IMR-90 (cell line): ENCODE measurements at regions not wholly inside any gene's neighbourhood (a gene's known extent, or its start where the extent isn't known, plus 50 kb on each side); places are given as distances from the start of the nearest gene placed in this dataset.

Source experiments
- ATAC-seq: fragments of 200-7000 bp; cut with Tn5 transposase; 2 replicates; pipeline ENCODE4 v1.9.1; 2020; ENCODE audit warnings: low read depth, mild to moderate bottlenecking, moderate library complexity
- BruUV-seq: library from RNA; stranded (reverse); fragments of 400-500 nt; replicated peaks from 2 replicates; lab custom pipeline; 2021; lab: Mats Ljungman, UMichigan
- CTCF ChIA-PET: fragments of 300-600 bp; formaldehyde crosslinking; extraction: SDS; loops from one replicate; lab custom pipeline; 2021; ENCODE audit warnings: antibody characterized with exemption; lab: Yijun Ruan, JAX
- POLR2A ChIA-PET: fragments of 300-600 bp; sonication (Branson Sonifier 250); formaldehyde crosslinking; loops from one replicate; lab custom pipeline; 2022; ENCODE audit warnings: antibody characterized with exemption; ENCODE audit not compliant: unreplicated experiment; lab: Charles Lee
- DNase-seq: peaks from one replicate; pipeline ENCODE4 v3.0.0; 2013
- H2AFZ ChIP-seq: replicated peaks from 2 replicates; pipeline ENCODE3; 2013; ENCODE audit warnings: low read length, mild to moderate bottlenecking; ENCODE audit not compliant: poor library complexity
- H2AK5ac ChIP-seq: 2 replicates; pipeline ENCODE4 v1.6.1; 2013; ENCODE audit warnings: low read depth, low read length, inconsistent platforms
- H2AK9ac ChIP-seq: replicated peaks from 2 replicates; pipeline ENCODE3; 2013; ENCODE audit warnings: mild to moderate bottlenecking, low read depth, low read length, moderate library complexity; ENCODE audit not compliant: poor library complexity
- H2BK120ac ChIP-seq: 2 replicates; pipeline ENCODE4 v1.6.1; 2013; ENCODE audit warnings: low read depth, low read length, inconsistent platforms
- H2BK15ac ChIP-seq: 3 replicates; pipeline ENCODE4 v1.6.1; 2013; ENCODE audit warnings: low read depth, low read length, inconsistent platforms
- H2BK20ac ChIP-seq: 2 replicates; pipeline ENCODE4 v1.6.1; 2013; ENCODE audit warnings: low read depth, mild to moderate bottlenecking, inconsistent platforms, low read length, moderate library complexity
- H2BK5ac ChIP-seq: 2 replicates; pipeline ENCODE4 v1.6.1; 2013; ENCODE audit warnings: mild to moderate bottlenecking, low read depth, low read length, inconsistent platforms; ENCODE audit not compliant: poor library complexity, severe bottlenecking
- H3K14ac ChIP-seq: replicated peaks from 2 replicates; pipeline ENCODE4 v1.6.1; 2013; ENCODE audit warnings: low read depth, low read length, inconsistent platforms
- H3K18ac ChIP-seq: 2 replicates; pipeline ENCODE4 v1.6.1; 2013; ENCODE audit warnings: low read depth, low read length, control low read depth
- H3K23ac ChIP-seq: 2 replicates; pipeline ENCODE4 v1.6.1; 2013; ENCODE audit warnings: low read depth, low read length, inconsistent platforms
- H3K27ac ChIP-seq: 2 replicates; pipeline ENCODE4 v1.5.1; 2013; ENCODE audit warnings: mild to moderate bottlenecking, control low read depth, low read length; ENCODE audit not compliant: insufficient read depth
- H3K27me3 ChIP-seq: 2 replicates; pipeline ENCODE4 v1.6.1; 2013; ENCODE audit warnings: low read length; ENCODE audit not compliant: control insufficient read depth, insufficient read depth
- H3K36me3 ChIP-seq: 2 replicates; pipeline ENCODE4 v1.6.1; 2013; ENCODE audit warnings: low read length, mixed read lengths; ENCODE audit not compliant: control insufficient read depth, insufficient read depth
- H3K4ac ChIP-seq: 2 replicates; pipeline ENCODE4 v1.6.1; 2013; ENCODE audit warnings: low read depth, low read length, inconsistent platforms
- H3K4me1 ChIP-seq: 2 replicates; pipeline ENCODE4 v1.6.1; 2013; ENCODE audit warnings: low read length, mixed read lengths; ENCODE audit not compliant: control insufficient read depth, insufficient read depth
- H3K4me2 ChIP-seq: 2 replicates; pipeline ENCODE4 v1.6.1; 2013; ENCODE audit warnings: low read depth, mild to moderate bottlenecking, control low read depth, low read length, moderate library complexity
- H3K4me3 ChIP-seq: 2 replicates; pipeline ENCODE4 v1.5.1; 2013; ENCODE audit warnings: low read depth, mild to moderate bottlenecking, control low read depth, low read length, moderate library complexity; ENCODE audit not compliant: insufficient read depth
- H3K56ac ChIP-seq: 2 replicates; pipeline ENCODE4 v1.6.1; 2013; ENCODE audit warnings: low read length, inconsistent platforms; ENCODE audit not compliant: insufficient read depth; ENCODE audit errors: extremely low read depth
- H3K79me1 ChIP-seq, 2 experiments: 2 replicates each; pipeline ENCODE4 v1.6.1; 2013; ENCODE audit warnings: low read length in 2 of 2, inconsistent platforms in 1 of 2, low read depth in 1 of 2
- H3K9ac ChIP-seq: 2 replicates; pipeline ENCODE4 v1.6.1; 2013; ENCODE audit warnings: low read depth, low read length, control low read depth
- H3K9me1 ChIP-seq: 2 replicates; pipeline ENCODE4 v1.6.1; 2013; ENCODE audit warnings: low read length, inconsistent platforms; ENCODE audit not compliant: insufficient read depth
- H3K9me3 ChIP-seq: 2 replicates; pipeline ENCODE4 v1.6.1; 2013; ENCODE audit warnings: low read length; ENCODE audit not compliant: control insufficient read depth, insufficient read depth
- H4K20me1 ChIP-seq: 2 replicates; pipeline ENCODE4 v1.6.1; 2013; ENCODE audit warnings: low read length, inconsistent platforms; ENCODE audit not compliant: insufficient read depth
- H4K5ac ChIP-seq: 2 replicates; pipeline ENCODE4 v1.6.1; 2013; ENCODE audit warnings: mild to moderate bottlenecking, low read depth, low read length, control low read depth
- H4K8ac ChIP-seq, 2 experiments: 2 replicates each; pipeline ENCODE4 v1.6.1; 2013; ENCODE audit warnings: low read depth in 2 of 2, low read length in 2 of 2, control low read depth in 1 of 2, inconsistent platforms in 1 of 2
- H4K91ac ChIP-seq: 2 replicates; pipeline ENCODE4 v1.6.1; 2013; ENCODE audit warnings: low read depth, low read length, inconsistent platforms; ENCODE audit not compliant: insufficient read depth
- BHLHE40 ChIP-seq: fragments of 150-350 bp; IDR thresholded peaks from 2 replicates; pipeline ENCODE4 v1.6.1; 2016; ENCODE audit warnings: mild to moderate bottlenecking, low read depth, low read length
- CEBPB ChIP-seq: IDR thresholded peaks from 2 replicates; pipeline ENCODE4 v1.6.1; 2012; ENCODE audit warnings: low read depth, low read length, improper control_type of control experiment
- CTCF ChIP-seq: conservative IDR thresholded peaks from 2 replicates; pipeline ENCODE4 v1.5.1; 2012; ENCODE audit warnings: mild to moderate bottlenecking, low read depth, low read length, improper control_type of control experiment
- ELK1 ChIP-seq: fragments of 150-350 bp; IDR thresholded peaks from 2 replicates; pipeline ENCODE4 v1.6.1; 2016; ENCODE audit warnings: low read depth, mild to moderate bottlenecking, low read length, moderate library complexity, borderline replicate concordance
- FOS ChIP-seq: fragments of 150-350 bp; IDR thresholded peaks from 2 replicates; pipeline ENCODE4 v1.6.1; 2016; ENCODE audit warnings: low read depth, low read length
- MAFK ChIP-seq: IDR thresholded peaks from 2 replicates; pipeline ENCODE4 v1.6.1; 2012; ENCODE audit warnings: low read depth, low read length, improper control_type of control experiment
- MAZ ChIP-seq: IDR thresholded peaks from 2 replicates; pipeline ENCODE4 v1.6.1; 2012; ENCODE audit warnings: low read depth, mild to moderate bottlenecking, low read length, improper control_type of control experiment, moderate library complexity, borderline replicate concordance
- MXI1 ChIP-seq: IDR thresholded peaks from 2 replicates; pipeline ENCODE4 v1.6.1; 2012; ENCODE audit warnings: low read depth, mild to moderate bottlenecking, low read length, moderate library complexity, borderline replicate concordance
- NFE2L2 ChIP-seq: fragments of 150-350 bp; IDR thresholded peaks from 2 replicates; pipeline ENCODE4 v1.6.1; 2016; ENCODE audit warnings: low read depth, mild to moderate bottlenecking, low read length
- POLR2A ChIP-seq: IDR thresholded peaks from 2 replicates; pipeline ENCODE4 v1.6.1; 2012; ENCODE audit warnings: mild to moderate bottlenecking, low read depth, low read length
- RCOR1 ChIP-seq: IDR thresholded peaks from 2 replicates; pipeline ENCODE4 v1.6.1; 2012; ENCODE audit warnings: mild to moderate bottlenecking, low read length, improper control_type of control experiment; ENCODE audit not compliant: insufficient replicate concordance
- SMC3 ChIP-seq: fragments of 150-350 bp; IDR thresholded peaks from 2 replicates; pipeline ENCODE4 v1.6.1; 2016; ENCODE audit warnings: low read depth, mild to moderate bottlenecking, antibody characterized with exemption, low read length, moderate library complexity
- USF2 ChIP-seq: fragments of 150-350 bp; IDR thresholded peaks from 2 replicates; pipeline ENCODE4 v1.6.1; 2017; ENCODE audit warnings: mild to moderate bottlenecking, antibody characterized with exemption, low read length, low read depth
- WGBS, 2 experiments: methylation state at CpG; one replicate each; pipeline versions ENCODE4 v1.1.5 to v1.1.7; 2013; ENCODE audit warnings: missing lambda C conversion rate in 2 of 2; ENCODE audit not compliant: insufficient read length in 1 of 2; ENCODE audit errors: extremely low coverage in 2 of 2; 5-methylcytosine and 5-hydroxymethylcytosine counted together
- dilution Hi-C: fragments of 300-500 bp; cut with HindIII; formaldehyde crosslinking; loops from one replicate; pipeline ENCODE4 v1.14.3; 2018; ENCODE audit warnings: low sequenced_read_pairs; ENCODE audit not compliant: unreplicated experiment
- in situ Hi-C: fragments of 300-500 bp; cut with MboI; formaldehyde crosslinking; loops from 3 replicates; pipeline ENCODE4 v1.14.3; 2019; ENCODE audit warnings: low sequenced_read_pairs, inconsistent platforms, mixed read lengths
- intact Hi-C: fragments of 100-400 bp; cut with micrococcal nuclease; formaldehyde crosslinking; loops from 2 replicates; pipeline ENCODE4 v1.10.0; 2022

- TF ChIP-seq MXI1, result no peak
Observed at GRCh38 chr1:233543338-233544255, 70.3 kb upstream of the KCNK1 start (continued).

- no peak overlapping the region for H3K4ac ChIP-seq
- no peak for ATAC-seq
- H3K4me3 ChIP-seq, result no peak overlapping the region
- no peak overlapping the region for H4K8ac ChIP-seq
- no peak overlapping the region for H3K9ac ChIP-seq
- dilution Hi-C loops (no loop called here), in situ Hi-C loops (no loop called here), intact Hi-C loops (loop anchor here (2.0 kb wide), 1 partner anchor 48 kb away; no protein-coding TSS in a partner anchor)
- ChIA-PET POLR2A (no interaction called here), CTCF (no interaction called here)
- H2BK20ac ChIP-seq, result no peak overlapping the region
- no peaks in the 10 kb centered on the region for H3K4me1 ChIP-seq
- no peak overlapping the region for H2AFZ ChIP-seq
- no peak overlapping the region for H2BK15ac ChIP-seq
- no peak overlapping the region for H3K56ac ChIP-seq
- H4K20me1 ChIP-seq, result no peaks in the 10 kb centered on the region
- H3K9me3 ChIP-seq, result peaks cover 9% of the 10 kb centered on the region; the same call in 1 of the 2 replicates
- BruUV-seq, result no TSS peak
- H3K4me2 ChIP-seq, result no peak overlapping the region
- no peak overlapping the region for H2AK9ac ChIP-seq
- WGBS, 2 experiments, result 37% methylated on average over 3 of the region's 5 CpGs; no CpG with 5 or more reads in 1 of the 2 experiments
- no peak overlapping the region for H3K14ac ChIP-seq
- H3K18ac ChIP-seq, result no peak overlapping the region
- H4K91ac ChIP-seq, result no peak overlapping the region
- H3K23ac ChIP-seq, result no peak overlapping the region
- H2BK5ac ChIP-seq, result no peak overlapping the region
- H3K36me3 ChIP-seq, result no peaks in the 10 kb centered on the region
- H4K5ac ChIP-seq, result no peak overlapping the region
- no peaks in the 10 kb centered on the region for H3K79me1 ChIP-seq
- no peaks in the 10 kb centered on the region for H3K9me1 ChIP-seq
- H2BK120ac ChIP-seq, result no peak overlapping the region
- no peak overlapping the region for H3K27ac ChIP-seq
- no peaks in the 10 kb centered on the region for H3K27me3 ChIP-seq
- no peak for DNase-seq
- no peak overlapping the region for H2AK5ac ChIP-seq
- TF ChIP-seq BHLHE40 (no peak), RCOR1 (no peak), MAZ (no peak), NFE2L2 (no peak), MAFK (no peak), SMC3 (no peak), CEBPB (no peak), FOS (no peak), USF2 (no peak), POLR2A (no peak), CTCF (no peak), ELK1 (no peak)
Observed at GRCh38 chr1:233544304-233544703, 69.6 kb upstream of the KCNK1 start.
